Upper lobe of left lung (tissue), 6 donors: ENCODE measurements at regions not wholly inside any gene's neighbourhood (a gene's known extent, or its start where the extent isn't known, plus 50 kb on each side); places are given as distances from the start of the nearest gene placed in this dataset.

ENCODE experiments used
- ATAC-seq, 2 donors: fragments of 200-7000 bp; cut with Tn5 transposase; one replicate each; pipeline ENCODE4 v1.9.1; 2022; ENCODE audit warnings: mild to moderate bottlenecking in 2 of 2, moderate library complexity in 2 of 2; ENCODE audit not compliant: low FRiP score in 2 of 2
- DNase-seq, 2 donors: peaks; one replicate each; pipeline ENCODE4 v3.0.0-alpha.2; 2019 to 2020
- H3K27ac ChIP-seq, 4 donors: fragments of 200-600 bp; sonication (generic); one replicate each; pipeline ENCODE4 v1.5.1; 2016 to 2019
- H3K27me3 ChIP-seq, 4 donors: fragments of 200-600 bp; sonication (generic); one replicate each; pipeline ENCODE4 v1.5.1; 2017 to 2019
- H3K36me3 ChIP-seq, 4 donors: fragments of 200-600 bp; sonication (generic); one replicate each; pipeline ENCODE4 v1.5.1; 2016 to 2019
- H3K4me1 ChIP-seq, 4 donors: fragments of 200-600 bp; sonication (generic); one replicate each; pipeline ENCODE4 v1.5.1; 2018 to 2019
- H3K4me3 ChIP-seq, 4 donors: fragments of 200-600 bp; sonication (generic); one replicate each; pipeline ENCODE4 v1.5.1; 2017 to 2019; ENCODE audit warnings: mild to moderate bottlenecking in 2 of 4, moderate library complexity in 1 of 4
- H3K9me3 ChIP-seq, 4 donors: fragments of 200-600 bp; sonication (generic); one replicate each; pipeline ENCODE4 v1.5.1; 2018 to 2019
- EP300 ChIP-seq, 4 donors: sonication (generic); formaldehyde crosslinking; IDR thresholded peaks; one replicate each; pipeline ENCODE4 v1.5.1; 2017; ENCODE audit warnings: antibody characterized with exemption in 4 of 4, control low read depth in 2 of 4
- POLR2A ChIP-seq, 4 donors: fragments of 450-650 bp; IDR thresholded peaks; one replicate each; pipeline ENCODE4 v1.5.1; 2016 to 2017; ENCODE audit warnings: antibody characterized with exemption in 4 of 4, mild to moderate bottlenecking in 2 of 4
- POLR2AphosphoS5 ChIP-seq, 2 donors: sonication (generic); formaldehyde crosslinking; IDR thresholded peaks; one replicate each; pipeline ENCODE4 v1.5.1; 2017; ENCODE audit warnings: antibody characterized with exemption in 2 of 2
- whole genome bisulfite sequencing, 2 donors: methylation state at CpG; one replicate each; pipeline ENCODE4 v1.1.5; 2017 to 2018; 5-methylcytosine and 5-hydroxymethylcytosine counted together
- TF ChIP-seq, protein P1 (sequence below), 6 experiments: fragments of 450-650 bp in 4 of 6; fragments of 200-600 bp in 2 of 6; sonication (generic) in 2 of 6; IDR thresholded peaks; one replicate each; pipeline ENCODE4 v1.5.1; 2016 to 2019; ENCODE audit warnings: antibody characterized with exemption in 6 of 6
- donor health status: DM: no; HTN: no; CAD: no; lungs with moderate emphysema.
- donor health status: DM: no; HTN: yes; CAD: no; lungs with severe emphysema.

DNA sequence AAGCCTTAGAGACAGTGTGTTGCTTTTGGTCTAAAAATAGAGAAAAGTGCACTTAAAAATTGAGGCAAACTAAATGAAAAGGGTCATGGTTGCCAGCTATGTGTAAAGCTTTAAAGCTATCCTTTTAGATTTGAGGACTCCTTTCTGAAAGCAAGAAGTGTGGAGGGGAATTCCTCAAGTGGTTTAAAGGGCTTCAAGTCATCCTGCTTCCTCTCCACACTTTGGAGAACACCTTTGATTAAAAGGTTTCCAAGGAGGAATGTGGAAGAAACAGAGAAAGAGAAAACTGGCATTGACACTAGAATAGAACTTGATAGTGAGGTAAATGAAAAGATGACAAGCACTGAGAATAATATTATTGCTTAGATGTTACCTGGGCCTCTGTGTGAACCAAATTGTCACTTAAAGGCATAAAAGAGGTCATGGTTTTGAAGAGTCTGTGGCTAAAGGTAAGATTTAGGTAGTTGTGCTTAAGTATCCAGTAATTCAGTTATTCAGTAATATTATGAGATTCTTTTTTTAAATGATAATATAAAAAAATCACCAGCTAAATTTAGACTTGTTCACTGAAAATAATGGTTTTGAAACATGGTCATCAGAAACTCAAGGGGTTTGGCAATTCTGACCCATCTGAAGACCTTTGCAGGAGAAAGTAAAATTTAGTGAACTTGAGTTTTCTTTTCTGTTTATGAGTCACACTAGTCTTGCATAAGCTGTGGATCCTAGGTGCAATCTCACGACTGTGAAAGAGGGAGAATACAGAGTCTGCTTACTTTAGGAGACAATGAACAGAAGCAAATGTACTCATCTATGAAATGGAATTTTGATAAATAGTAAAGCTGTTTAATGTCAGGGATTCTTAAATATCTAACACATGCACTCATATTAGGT, 466.0 kb downstream of the KIF20B start:
- H3K4me3 ChIP-seq, result no peak overlapping the region
- WGBS, 2 donors, result 13 to 38% methylated on average over 1 of the region's 1 CpG
- H3K27ac ChIP-seq, result no peak overlapping the region
- H3K4me1 ChIP-seq, result no peaks in the 10 kb centered on the region
- no peaks in the 10 kb centered on the region for H3K27me3 ChIP-seq
- peaks cover 0 to 3% (median 0%) of the 10 kb centered on the region in 4 donors for H3K9me3 ChIP-seq
- ATAC-seq, result no peak
- DNase-seq, result no peak
- no peaks in the 10 kb centered on the region for H3K36me3 ChIP-seq
- TF ChIP-seq, protein P1, sequence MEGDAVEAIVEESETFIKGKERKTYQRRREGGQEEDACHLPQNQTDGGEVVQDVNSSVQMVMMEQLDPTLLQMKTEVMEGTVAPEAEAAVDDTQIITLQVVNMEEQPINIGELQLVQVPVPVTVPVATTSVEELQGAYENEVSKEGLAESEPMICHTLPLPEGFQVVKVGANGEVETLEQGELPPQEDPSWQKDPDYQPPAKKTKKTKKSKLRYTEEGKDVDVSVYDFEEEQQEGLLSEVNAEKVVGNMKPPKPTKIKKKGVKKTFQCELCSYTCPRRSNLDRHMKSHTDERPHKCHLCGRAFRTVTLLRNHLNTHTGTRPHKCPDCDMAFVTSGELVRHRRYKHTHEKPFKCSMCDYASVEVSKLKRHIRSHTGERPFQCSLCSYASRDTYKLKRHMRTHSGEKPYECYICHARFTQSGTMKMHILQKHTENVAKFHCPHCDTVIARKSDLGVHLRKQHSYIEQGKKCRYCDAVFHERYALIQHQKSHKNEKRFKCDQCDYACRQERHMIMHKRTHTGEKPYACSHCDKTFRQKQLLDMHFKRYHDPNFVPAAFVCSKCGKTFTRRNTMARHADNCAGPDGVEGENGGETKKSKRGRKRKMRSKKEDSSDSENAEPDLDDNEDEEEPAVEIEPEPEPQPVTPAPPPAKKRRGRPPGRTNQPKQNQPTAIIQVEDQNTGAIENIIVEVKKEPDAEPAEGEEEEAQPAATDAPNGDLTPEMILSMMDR (IDR thresholded peaks at IDR 0.05), result no peak
- TF ChIP-seq POLR2AphosphoS5 (IDR thresholded peaks at IDR 0.05) (no peak), EP300 (IDR thresholded peaks at IDR 0.05) (no peak), POLR2A (IDR thresholded peaks at IDR 0.05) (no peak)

DNA sequence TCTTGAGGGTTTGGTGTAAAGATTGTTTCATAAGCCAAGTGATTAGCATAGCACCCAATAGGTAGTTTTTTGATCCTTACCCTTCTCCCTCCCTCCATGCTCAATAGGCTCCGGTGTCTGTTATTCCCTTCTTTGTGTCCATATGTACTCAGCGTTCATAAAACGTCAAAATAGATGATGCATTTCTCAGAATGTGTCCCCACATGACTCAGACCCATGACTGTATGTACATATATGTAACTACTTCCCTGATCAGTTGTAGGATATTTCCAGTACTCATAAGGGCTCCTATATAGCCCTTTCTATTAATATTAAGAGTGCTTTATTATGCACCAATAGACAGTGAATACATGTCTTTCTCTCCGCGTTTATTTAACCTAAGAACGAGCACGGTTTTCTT, 466.9 kb downstream of the KIF20B start:
- DNase-seq (no peak), ATAC-seq (no peak)
- Histone ChIP-seq H3K27ac (no peak overlapping the region), H3K27me3 (no peaks in the 10 kb centered on the region), H3K4me1 (no peaks in the 10 kb centered on the region), H3K36me3 (no peaks in the 10 kb centered on the region), H3K9me3 (peaks cover 0 to 3% (median 0%) of the 10 kb centered on the region in 4 donors), H3K4me3 (no peak overlapping the region)
- WGBS, 2 donors, result 87 to 94% methylated on average over 7 of the region's 7 CpGs
- TF ChIP-seq, protein P1 (IDR thresholded peaks at IDR 0.05), result no peak
- TF ChIP-seq POLR2AphosphoS5 (IDR thresholded peaks at IDR 0.05) (no peak), EP300 (IDR thresholded peaks at IDR 0.05) (no peak), POLR2A (IDR thresholded peaks at IDR 0.05) (no peak)

DNA sequence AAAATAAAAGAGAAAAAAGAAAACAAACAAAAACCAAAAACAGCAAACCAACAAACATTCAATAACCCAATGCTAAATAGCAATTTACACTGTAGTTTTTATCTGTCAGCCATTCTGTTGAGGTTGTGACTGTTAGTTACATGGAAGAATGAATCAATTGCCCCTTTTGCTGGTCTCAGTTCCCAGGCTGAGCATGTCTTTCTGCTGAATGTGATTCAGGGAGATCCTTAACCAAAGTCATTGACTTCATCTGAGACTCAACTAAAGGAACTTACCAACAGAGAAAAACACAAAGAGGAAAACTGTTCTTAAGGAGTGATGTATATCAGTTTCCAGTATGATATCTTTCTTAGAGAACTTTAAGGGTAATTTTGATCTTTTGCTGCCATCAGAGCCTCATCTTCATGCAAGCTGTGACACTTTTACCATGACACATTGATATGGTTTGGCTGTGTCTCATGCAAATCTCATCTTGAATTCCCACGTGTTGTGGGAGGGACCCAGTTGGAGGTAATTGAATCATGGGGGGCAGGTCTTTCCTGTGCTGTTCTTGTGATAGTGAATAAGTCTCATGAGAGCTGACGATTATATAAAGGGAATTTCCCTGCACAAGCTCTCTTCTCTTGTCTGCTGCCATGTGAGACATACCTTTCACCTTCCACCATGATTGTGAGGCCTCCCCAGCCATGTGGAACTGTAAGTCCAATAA, 469.8 kb downstream of the KIF20B start:
- Histone ChIP-seq H3K27ac (no peak overlapping the region), H3K27me3 (no peaks in the 10 kb centered on the region), H3K4me1 (no peaks in the 10 kb centered on the region), H3K4me3 (no peak overlapping the region), H3K36me3 (no peaks in the 10 kb centered on the region), H3K9me3 (peaks cover 0 to under 1% (median 0%) of the 10 kb centered on the region in 4 donors)
- 83 to 88% methylated on average over 2 of the region's 2 CpGs for WGBS, 2 donors
- DNase-seq (no peak), ATAC-seq (no peak)
- TF ChIP-seq POLR2AphosphoS5 (IDR thresholded peaks at IDR 0.05) (no peak), POLR2A (IDR thresholded peaks at IDR 0.05) (no peak), EP300 (IDR thresholded peaks at IDR 0.05) (no peak)
- TF ChIP-seq, protein P1 (IDR thresholded peaks at IDR 0.05), result no peak

DNA sequence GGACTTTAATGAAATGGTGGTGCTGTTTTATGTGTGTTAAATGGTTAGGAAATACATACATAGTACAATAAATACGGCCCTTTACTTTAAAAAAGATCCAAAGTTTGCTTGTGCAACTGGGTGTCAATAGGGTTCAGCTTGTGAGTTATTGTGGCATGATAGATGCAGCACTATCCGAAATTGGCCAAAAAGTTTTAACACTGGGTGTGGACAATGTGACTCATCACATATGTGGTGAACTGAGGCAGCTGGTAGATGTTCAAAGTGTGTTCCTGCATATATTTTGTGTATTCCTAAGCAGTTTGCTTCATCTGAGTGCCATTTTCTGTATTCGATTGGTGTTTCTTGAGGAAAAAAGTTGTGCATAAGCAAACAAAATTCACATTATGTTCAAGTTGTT, 473.1 kb downstream of the KIF20B start:
- no peaks in the 10 kb centered on the region for H3K36me3 ChIP-seq
- H3K9me3 ChIP-seq, result no peaks in the 10 kb centered on the region
- no peak overlapping the region for H3K4me3 ChIP-seq
- no peak for ATAC-seq
- H3K27me3 ChIP-seq, result no peaks in the 10 kb centered on the region
- TF ChIP-seq, protein P1 (IDR thresholded peaks at IDR 0.05), result no peak
- TF ChIP-seq EP300 (IDR thresholded peaks at IDR 0.05) (no peak), POLR2A (IDR thresholded peaks at IDR 0.05) (no peak), POLR2AphosphoS5 (IDR thresholded peaks at IDR 0.05) (no peak)
- no peak overlapping the region for H3K27ac ChIP-seq
- no peaks in the 10 kb centered on the region for H3K4me1 ChIP-seq
- DNase-seq, result no peak
- 77 to 82% methylated on average over 3 of the region's 3 CpGs for WGBS, 2 donors
